ENCODE measurements at regions not wholly inside any gene's neighbourhood (a gene's known extent, or its start where the extent isn't known, plus 50 kb on each side); places are given as distances from the start of the nearest gene placed in this dataset.
A peak's percentile ranks its signal among the peaks of the same experiment; 100 is the strongest.
"Not testable (repeated sequence)": the region's sequence is repeated elsewhere in the genome, so short reads cannot be mapped to it uniquely, and the experiment has no call there.

GRCh38 chr11:134843735-134844134 lies 431.7 kb upstream of the B3GAT1 start:
- no peak for DNase-seq

DNA sequence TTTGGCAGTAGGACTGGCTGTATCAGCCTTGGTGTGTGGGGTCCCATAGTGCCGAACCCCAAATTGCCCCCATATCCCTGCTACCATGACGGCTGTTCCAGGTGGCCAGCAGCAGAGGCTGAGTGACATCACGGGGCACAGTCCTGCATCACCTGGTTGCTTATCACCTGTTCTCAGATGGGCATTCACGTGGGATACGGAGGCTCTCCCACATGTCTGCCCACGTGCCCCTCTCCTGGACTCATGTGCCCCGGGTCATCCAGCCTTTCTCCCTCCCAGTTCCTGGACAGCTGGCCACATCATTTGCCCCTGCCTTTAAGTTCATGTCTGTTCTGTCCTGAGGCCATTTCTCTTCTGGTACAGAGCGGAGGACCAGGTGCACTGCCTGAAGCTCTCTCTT lies 431.0 kb upstream of the B3GAT1 start:
- no peak for DNase-seq

DNA sequence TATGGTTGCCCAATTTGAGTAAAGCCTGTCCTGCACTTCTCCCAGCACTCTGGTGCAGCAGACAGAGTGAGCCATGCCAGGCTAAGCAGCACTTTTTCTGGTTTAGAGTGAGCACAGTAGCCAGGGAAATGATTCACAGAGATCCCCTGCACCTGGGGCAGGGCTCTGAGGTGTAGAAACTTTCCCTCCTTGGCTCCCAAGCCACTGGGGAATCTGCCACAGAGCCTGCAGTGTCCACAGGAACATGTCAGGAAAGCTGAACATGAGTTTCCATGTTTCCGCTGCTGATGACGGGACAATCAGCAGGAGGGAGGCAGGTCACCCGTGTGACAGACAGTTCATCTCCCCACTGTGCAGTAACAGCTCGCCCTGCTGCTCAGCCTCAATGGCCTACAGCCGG lies 429.9 kb upstream of the B3GAT1 start:
- DNase-seq = no peak

DNA sequence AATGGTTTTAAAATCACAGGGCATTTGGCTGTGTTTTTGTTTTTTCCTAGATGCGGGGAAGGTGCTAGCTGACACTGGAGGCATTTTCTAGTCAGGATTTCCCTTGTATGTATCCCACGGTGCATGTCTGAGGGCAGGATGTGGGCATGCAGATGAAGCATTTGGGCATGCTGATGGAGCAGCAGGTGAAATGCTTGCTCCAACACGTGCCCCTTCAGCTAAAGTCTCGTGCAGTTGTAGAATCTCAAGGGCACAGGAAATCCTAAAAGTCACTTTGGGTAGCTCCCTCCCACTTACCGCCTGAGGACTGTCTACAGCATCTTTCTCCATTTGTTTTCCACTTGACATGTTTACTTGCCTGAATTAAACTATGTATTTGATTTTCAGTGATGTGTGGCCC lies 429.4 kb upstream of the B3GAT1 start:
- DNase-seq = no peak

DNA sequence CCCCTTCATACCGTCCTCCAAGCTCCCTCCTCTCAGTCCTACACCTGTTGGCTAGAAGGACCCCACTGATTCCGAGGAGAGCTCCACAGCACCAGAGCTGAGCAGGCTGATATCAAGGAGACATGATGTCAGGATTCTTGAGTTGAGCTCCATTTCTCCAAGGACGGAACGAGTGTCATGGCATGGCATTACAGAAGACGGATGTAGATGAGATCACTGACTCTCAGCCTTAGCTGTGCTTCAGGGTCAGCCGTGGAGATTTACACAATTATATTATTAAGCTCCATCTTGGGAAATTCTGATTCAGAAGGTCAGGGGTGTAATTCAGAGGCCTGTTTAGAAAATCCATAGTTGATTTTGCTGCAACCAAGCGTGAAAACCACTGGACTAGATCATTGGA lies 428.9 kb upstream of the B3GAT1 start:
- no peak for DNase-seq

DNA sequence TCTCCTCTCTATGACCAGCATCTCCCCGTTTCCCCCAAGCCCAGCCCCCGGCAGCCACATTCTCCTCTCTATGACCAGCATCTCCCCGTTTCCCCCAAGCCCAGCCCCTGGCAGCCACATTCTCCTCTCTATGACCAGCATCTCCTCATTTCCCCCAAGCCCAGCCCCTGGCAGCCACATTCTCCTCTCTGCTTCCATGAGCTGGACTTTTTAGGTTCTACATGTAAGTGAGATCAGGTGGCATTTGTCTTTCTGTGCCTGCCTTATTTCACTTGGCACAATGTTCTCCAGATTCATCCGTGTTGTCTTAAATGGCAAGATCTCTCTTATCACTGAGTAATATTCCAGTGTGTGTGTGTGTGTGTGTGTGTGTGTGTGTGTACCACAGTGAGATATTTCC lies 428.1 kb upstream of the B3GAT1 start:
- not testable (repeated sequence) for DNase-seq

DNA sequence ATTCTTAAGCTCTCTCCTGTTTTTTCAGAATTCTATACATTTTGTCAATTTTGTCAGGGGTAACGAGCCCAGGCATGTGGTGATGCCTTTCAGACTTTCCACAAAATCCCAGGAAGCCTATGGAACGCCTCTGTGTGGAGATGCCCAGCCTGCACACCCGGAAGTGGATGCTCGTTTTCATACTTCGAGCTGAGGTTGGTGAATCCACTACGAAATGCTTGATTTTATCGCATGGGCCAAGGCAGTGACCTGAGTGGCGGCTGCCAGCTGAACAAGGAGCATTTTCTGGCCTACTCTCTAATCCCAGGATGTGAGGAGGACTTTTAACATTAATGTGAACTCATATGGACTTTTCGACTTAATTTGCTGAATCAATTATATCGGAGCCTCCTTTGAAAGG lies 426.7 kb upstream of the B3GAT1 start:
- no peak for DNase-seq

DNA sequence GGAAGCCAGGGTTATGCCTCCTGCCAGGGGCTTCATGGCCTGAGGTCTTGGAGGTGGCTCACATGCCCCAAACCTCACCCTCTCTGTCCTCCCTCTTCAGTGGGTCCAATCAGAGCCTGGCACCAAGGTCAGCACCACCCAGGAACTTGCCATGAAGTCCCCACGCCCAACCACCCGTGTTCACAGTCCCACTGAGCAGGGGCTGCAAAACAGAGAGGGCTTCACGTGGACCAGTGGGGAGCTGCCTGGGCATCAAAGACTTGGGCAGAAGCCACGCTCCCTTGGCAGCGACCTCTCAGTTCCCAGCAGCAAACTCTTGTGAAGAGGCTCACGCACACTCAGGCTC lies 425.8 kb upstream of the B3GAT1 start:
- no peak for DNase-seq

- DNase-seq = no peak
Measured at GRCh38 chr11:134837166-134837886, 425.3 kb upstream of the B3GAT1 start.

DNA sequence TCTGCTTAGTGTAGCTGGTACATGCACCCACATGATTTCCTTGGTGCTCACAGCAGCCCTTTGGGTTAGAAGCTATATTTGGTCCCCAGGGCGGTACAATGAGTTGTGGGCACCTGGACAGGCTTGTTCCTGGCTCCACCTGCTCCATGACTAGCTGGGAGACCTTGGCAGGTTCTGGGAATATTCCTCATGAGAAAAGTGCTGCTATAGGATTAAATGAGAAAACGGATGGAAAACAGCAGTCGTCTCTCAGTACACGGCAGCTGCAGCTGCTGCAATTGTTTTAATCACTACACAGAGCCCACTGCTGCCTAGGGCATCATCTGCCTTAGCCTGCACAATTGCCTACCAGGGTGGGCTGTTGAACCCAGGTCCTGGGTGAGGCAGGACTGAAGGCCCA lies 424.5 kb upstream of the B3GAT1 start:
- no peak for DNase-seq

- DNase-seq = no peak
Measured at GRCh38 chr11:134835561-134835960, 423.5 kb upstream of the B3GAT1 start.

DNA sequence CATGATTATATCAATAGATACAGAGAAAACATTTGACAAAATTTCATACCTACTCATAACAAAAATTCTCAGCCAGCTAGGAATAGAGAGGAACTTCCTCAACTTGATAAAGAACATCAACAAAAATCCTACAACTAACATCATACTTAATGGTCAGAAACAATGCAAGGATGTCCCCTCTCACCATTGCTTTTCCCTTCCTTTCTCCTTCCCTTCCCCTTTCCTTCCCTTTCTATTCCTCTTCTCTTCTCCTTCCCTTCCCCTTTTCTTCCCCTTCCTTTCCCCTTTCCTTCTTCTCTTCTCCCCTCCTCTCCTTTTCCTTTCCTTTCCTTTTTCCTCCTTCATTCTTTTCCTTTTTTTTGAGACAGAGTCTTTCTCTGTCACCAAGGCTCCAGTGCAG lies 418.3 kb upstream of the B3GAT1 start:
- DNase-seq = no peak

DNA sequence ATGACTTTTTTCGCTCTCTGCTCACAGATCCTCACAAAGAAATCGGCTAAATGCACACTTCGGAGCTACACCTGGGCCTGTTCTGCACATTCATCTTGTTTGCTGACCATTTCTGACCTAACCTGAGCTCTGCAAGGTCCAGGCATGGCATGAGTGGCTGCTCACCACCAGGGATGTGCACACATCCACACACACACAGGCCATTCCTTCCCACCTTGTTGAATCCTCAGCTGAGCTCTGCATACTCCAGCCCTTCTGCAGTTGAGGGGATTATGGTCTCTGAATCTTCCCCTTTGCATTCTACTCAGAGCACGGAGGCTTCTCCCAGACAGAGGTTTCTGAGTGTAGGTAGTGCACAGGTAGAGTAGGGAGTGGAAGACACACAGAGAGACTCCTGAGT lies 411.9 kb upstream of the B3GAT1 start:
- DNase-seq = no peak

- no peak for DNase-seq
Measured at GRCh38 chr11:134822897-134823296, 410.9 kb upstream of the B3GAT1 start.

DNA sequence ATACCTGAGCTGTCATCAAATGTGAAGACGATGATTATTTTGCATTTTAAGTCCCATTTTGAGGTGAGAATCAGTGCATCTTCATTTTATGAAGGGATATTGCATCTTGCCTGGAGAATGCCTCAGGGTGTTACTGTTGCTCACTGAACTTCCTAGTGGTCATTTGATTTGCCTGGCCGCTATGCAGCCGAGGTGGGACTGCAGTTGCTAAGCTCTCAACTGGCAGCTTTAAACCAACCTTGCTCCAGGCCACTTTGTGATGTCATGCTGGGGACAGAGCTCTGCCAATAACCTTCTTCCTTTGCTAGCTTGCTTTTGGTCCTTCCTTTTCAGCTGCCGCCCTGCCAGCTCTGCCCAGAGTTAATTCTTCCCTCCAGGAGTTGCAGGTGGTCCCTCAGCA lies 409.4 kb upstream of the B3GAT1 start:
- no peak for DNase-seq

DNA sequence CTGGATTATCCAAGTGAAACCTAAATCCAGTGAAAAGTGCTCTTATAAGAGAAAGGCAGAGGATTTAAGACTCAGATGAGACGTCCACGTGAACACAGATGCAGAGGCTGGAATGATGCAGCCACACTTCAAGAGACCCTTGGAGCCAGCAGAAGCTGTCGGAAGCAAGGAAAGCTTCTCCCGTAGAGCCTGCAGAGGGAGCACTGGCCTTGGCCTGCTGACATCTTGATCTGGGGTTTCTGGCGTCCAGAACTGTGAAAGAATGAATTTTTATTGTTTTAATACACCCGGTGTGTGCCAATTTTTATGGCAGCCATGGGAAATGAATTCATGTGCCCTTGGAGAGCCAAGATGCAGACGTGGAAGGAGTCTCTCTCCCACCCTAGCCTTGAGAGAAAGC lies 407.0 kb upstream of the B3GAT1 start:
- DNase-seq = peak; percentile 10

- DNase-seq = no peak
Measured at GRCh38 chr11:134818516-134818915, 406.5 kb upstream of the B3GAT1 start.

- DNase-seq = no peak
Measured at GRCh38 chr11:134815404-134815803, 403.4 kb upstream of the B3GAT1 start.

- no peak for DNase-seq
Measured at GRCh38 chr11:134807997-134808396, 396.0 kb upstream of the B3GAT1 start.

DNA sequence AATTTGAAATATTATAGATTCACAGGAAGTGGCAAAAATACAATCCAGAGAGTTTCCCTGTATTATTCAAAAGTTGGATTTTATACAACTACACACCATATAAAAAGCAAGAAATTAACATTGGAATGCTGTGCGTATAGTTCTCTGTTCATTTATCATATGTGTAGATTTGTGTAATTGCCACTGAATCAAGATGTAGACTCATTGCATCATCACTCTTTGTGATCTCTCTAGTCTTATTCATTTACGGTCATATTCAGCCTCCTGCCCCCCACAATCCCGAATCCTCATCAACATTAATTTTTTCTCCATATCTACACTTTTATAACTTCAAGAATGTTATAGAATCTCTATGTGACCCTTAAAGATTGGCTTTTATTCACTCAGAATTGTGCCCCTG lies 390.6 kb upstream of the B3GAT1 start:
- no peak for DNase-seq

DNA sequence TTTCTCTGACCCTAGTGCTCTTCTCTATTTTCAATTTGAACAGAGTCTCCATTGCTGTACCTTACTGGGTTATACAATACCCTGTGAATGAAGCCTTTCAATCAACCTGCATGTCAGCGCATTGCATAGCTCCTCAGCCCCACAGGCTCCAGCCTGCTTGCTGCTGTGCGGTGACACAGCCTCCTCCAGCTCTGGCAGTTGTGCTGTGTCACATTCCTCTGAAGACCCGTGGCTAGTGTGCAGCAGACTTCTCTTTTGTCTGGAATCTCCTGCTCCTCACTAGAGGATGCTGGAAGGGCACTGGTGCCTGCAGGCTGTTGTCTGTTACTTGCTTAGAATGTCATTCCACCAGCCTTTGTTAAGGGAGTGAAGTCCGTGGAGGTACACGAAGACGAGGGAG lies 390.1 kb upstream of the B3GAT1 start:
- DNase-seq = no peak

DNA sequence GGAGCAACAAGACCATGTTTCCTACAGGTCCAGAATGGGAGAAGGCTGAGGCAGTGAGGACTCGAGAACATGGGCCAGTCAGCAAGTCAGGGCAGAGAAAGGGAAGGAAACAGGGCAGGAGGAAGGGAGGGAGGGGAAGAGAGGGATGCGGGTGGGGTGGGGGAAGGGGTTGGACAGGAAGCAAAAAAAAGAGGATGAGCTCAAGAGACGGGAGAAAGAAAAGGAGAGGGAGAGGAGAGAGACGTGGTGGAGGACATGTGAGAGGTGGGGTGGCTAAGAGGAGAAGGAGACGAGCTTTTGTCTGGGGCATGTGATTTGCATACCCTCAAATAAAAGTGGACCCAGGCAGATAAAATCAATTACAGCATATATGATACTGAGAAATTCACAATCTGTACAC lies 389.5 kb upstream of the B3GAT1 start:
- no peak for DNase-seq

- DNase-seq = no peak
Measured at GRCh38 chr11:134800826-134801225, 388.8 kb upstream of the B3GAT1 start.

DNA sequence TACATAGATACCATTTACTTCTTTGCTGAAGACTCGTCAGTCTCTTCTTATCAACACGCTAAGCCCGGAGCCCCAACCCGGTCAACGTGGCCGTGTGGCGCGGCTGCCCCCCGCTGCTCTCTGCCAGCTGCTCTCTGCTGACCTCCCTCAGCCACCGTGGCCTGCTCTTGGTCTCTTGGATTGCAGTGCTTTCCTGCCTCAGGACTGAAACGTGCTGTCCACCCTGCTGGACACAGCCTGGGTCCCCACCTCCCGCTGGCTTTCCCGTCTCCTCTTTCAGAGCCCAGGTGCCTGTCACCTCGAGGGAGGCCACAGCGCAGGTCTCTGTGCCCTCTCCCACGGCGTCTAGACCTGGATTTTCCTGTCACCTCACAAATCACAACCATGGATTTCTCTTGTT lies 388.1 kb upstream of the B3GAT1 start:
- DNase-seq = no peak

DNA sequence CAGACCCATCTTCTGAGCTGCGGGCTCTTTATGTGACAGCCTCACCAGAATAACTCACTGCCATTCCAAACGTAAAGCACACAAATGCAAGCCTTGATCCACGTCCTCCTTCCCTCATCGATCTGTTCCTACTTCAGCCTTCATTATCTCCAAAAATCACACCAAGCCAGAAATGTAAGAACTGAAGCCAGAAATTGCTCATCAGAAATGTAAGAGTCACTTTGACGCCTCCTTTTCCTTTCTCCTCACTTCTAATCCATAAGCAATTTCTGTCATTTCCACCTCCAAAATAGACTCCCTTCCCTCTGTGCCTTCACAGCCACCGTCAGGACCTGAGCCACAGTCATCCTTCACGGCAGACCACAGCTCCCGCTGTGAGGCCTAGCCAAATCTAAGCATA lies 387.3 kb upstream of the B3GAT1 start:
- DNase-seq = no peak

Data from muscle of arm (tissue), 1 donor.